Tibial nerve (tissue), 3 donors: ENCODE measurements at regions not wholly inside any gene's neighbourhood (a gene's known extent, or its start where the extent isn't known, plus 50 kb on each side); places are given as distances from the start of the nearest gene placed in this dataset.

Experiments
- CTCF ChIP-seq, 5 experiments: fragments of 200-600 bp in 3 of 5; fragments of 450-650 bp in 2 of 5; sonication (generic) in 3 of 5; IDR thresholded peaks; one replicate each; pipeline ENCODE4 v1.5.1; 2016 to 2019; ENCODE audit warnings: antibody characterized with exemption in 5 of 5, mild to moderate bottlenecking in 3 of 5, moderate library complexity in 2 of 5
- POLR2A ChIP-seq, 2 donors: fragments of 450-650 bp; IDR thresholded peaks; one replicate each; pipeline ENCODE4 v1.6.1; 2017; ENCODE audit warnings: antibody characterized with exemption in 2 of 2, mild to moderate bottlenecking in 2 of 2, moderate library complexity in 2 of 2

- TF ChIP-seq CTCF (IDR thresholded peaks at IDR 0.05) (no peak), POLR2A (IDR thresholded peaks at IDR 0.05) (no peak)
Measured at GRCh38 chr6:16933961-16934360, 167.9 kb upstream of the STMND1 start.
